B cell (primary cell): ENCODE measurements at regions not wholly inside any gene's neighbourhood (a gene's known extent, or its start where the extent isn't known, plus 50 kb on each side); places are given as distances from the start of the nearest gene placed in this dataset.

Experiments
- ATAC-seq: fragments of 200-7000 bp; cut with Tn5 transposase; one replicate; pipeline ENCODE4 v1.10.0; 2021; ENCODE audit warnings: low read depth, mild to moderate bottlenecking, moderate number of reproducible peaks, moderate library complexity
- CTCF ChIA-PET: fragments of 350-600 bp; sonication (Branson Sonifier 250); formaldehyde crosslinking; loops from one replicate; lab custom pipeline; 2021; ENCODE audit warnings: antibody characterized with exemption, inconsistent platforms; lab: Charles Lee
- POLR2A ChIA-PET: fragments of 350-600 bp; sonication (Branson Sonifier 250); formaldehyde crosslinking; loops from one replicate; lab custom pipeline; 2021; ENCODE audit warnings: antibody characterized with exemption; lab: Charles Lee
- DNase-seq: peaks from one replicate; pipeline ENCODE4 v3.0.0; 2013
- H2AFZ ChIP-seq: 2 replicates; pipeline ENCODE4 v1.6.1; 2012; ENCODE audit warnings: mild to moderate bottlenecking, low read depth, low read length; ENCODE audit not compliant: insufficient read depth, poor library complexity, severe bottlenecking
- H3K27ac ChIP-seq, 2 donors: 1 replicate in 1 of 2; 2 replicates in 1 of 2; pipeline ENCODE4 v1.5.1; 2012 to 2013; ENCODE audit warnings: low read length in 2 of 2, mild to moderate bottlenecking in 2 of 2, moderate library complexity in 1 of 2
- H3K27me3 ChIP-seq, 4 experiments: fragments of 200-600 bp in 1 of 4; sonication (generic) in 1 of 4; replicated peaks in 1 of 4; 1 replicate in 2 of 4; 2 replicates in 2 of 4; pipeline versions ENCODE4 v1.6.1 to v1.7.0; 2013 to 2016; ENCODE audit warnings: low read length in 3 of 4, mild to moderate bottlenecking in 2 of 4, mixed read lengths in 1 of 4, moderate library complexity in 1 of 4; ENCODE audit not compliant: insufficient read depth in 4 of 4, control insufficient read depth in 3 of 4; ENCODE audit errors: control extremely low read depth in 1 of 4
- H3K36me3 ChIP-seq, 2 experiments: replicated peaks in 1 of 2; 1 replicate in 1 of 2; 2 replicates in 1 of 2; pipeline versions ENCODE4 v1.6.1 to v1.7.1; 2013; ENCODE audit warnings: low read length in 1 of 2; ENCODE audit not compliant: insufficient read depth in 2 of 2, control insufficient read depth in 1 of 2; ENCODE audit errors: control extremely low read depth in 1 of 2, extremely low read depth in 1 of 2
- H3K4me1 ChIP-seq, 2 donors: fragments of 200-600 bp in 1 of 2; sonication (generic) in 1 of 2; 1 replicate in 1 of 2; 2 replicates in 1 of 2; pipeline versions ENCODE4 v1.5.1 to v1.6.1; 2013 to 2017; ENCODE audit warnings: low read length in 2 of 2; ENCODE audit not compliant: control insufficient read depth in 2 of 2, insufficient read depth in 2 of 2
- H3K4me2 ChIP-seq: replicated peaks from 2 replicates; pipeline ENCODE3; 2012; ENCODE audit warnings: mild to moderate bottlenecking, low read depth, low read length; ENCODE audit not compliant: poor library complexity, severe bottlenecking
- H3K4me3 ChIP-seq, 5 experiments: fragments of 200-600 bp in 1 of 5; sonication (generic) in 1 of 5; 1 replicate in 3 of 5; 2 replicates in 2 of 5; pipeline versions ENCODE4 v1.5.1 to v1.7.0; 2011 to 2016; ENCODE audit warnings: low read length in 4 of 5, mild to moderate bottlenecking in 4 of 5, low read depth in 2 of 5, control low read depth in 1 of 5, moderate library complexity in 1 of 5; ENCODE audit not compliant: insufficient read depth in 1 of 5; ENCODE audit errors: control extremely low read depth in 1 of 5, extremely low read depth in 1 of 5
- H3K79me2 ChIP-seq: fragments of 200-600 bp; sonication (generic); one replicate; pipeline ENCODE4 v1.6.0; 2016; ENCODE audit warnings: low read length; ENCODE audit not compliant: control insufficient read depth, insufficient read depth
- H3K9ac ChIP-seq: fragments of 200-600 bp; sonication (generic); 2 replicates; pipeline ENCODE4 v1.6.1; 2017; ENCODE audit warnings: mild to moderate bottlenecking, low read length, moderate library complexity
- H3K9me3 ChIP-seq, 3 donors: one replicate each; pipeline versions ENCODE4 v1.6.1 to v1.7.1; 2013; ENCODE audit warnings: low read length in 2 of 3; ENCODE audit not compliant: control insufficient read depth in 2 of 3, insufficient read depth in 1 of 3; ENCODE audit errors: control extremely low read depth in 1 of 3
- H4K20me1 ChIP-seq: 2 replicates; pipeline ENCODE4 v1.6.0; 2012; ENCODE audit warnings: mild to moderate bottlenecking, low read length; ENCODE audit not compliant: insufficient read depth, control insufficient read depth, poor library complexity, severe bottlenecking
- H3K27ac Mint-ChIP-seq: one replicate; pipeline ENCODE4 v1.8.0; 2021; ENCODE audit warnings: mixed read lengths
- H3K27me3 Mint-ChIP-seq: one replicate; pipeline ENCODE4 v1.8.0; 2021; ENCODE audit warnings: mixed read lengths
- H3K4me1 Mint-ChIP-seq: one replicate; pipeline ENCODE4 v1.8.0; 2021; ENCODE audit warnings: mixed read lengths
- H3K4me3 Mint-ChIP-seq: one replicate; pipeline ENCODE4 v1.8.0; 2021; ENCODE audit warnings: mixed read lengths
- H3K9me3 Mint-ChIP-seq: one replicate; pipeline ENCODE4 v1.8.0; 2022; ENCODE audit warnings: mixed read lengths; ENCODE audit not compliant: insufficient read depth
- CTCF ChIP-seq: fragments of 200-600 bp; IDR thresholded peaks from one replicate; pipeline ENCODE4 v1.8.0; 2022; ENCODE audit warnings: antibody characterized with exemption, mild to moderate bottlenecking
- EZH2 ChIP-seq: IDR thresholded peaks from 2 replicates; pipeline ENCODE4 v1.6.1; 2012; ENCODE audit warnings: borderline replicate concordance, low read depth, mild to moderate bottlenecking, moderate library complexity, low read length; ENCODE audit not compliant: insufficient read depth, poor library complexity, severe bottlenecking
- WGBS: methylation state at CpG from one replicate; pipeline ENCODE4 v1.1.5; 2013; ENCODE audit warnings: missing lambda C conversion rate; ENCODE audit not compliant: insufficient coverage; 5-methylcytosine and 5-hydroxymethylcytosine counted together
- intact Hi-C: fragments of 100-400 bp; cut with micrococcal nuclease; formaldehyde crosslinking; loops from one replicate; pipeline ENCODE4 v1.10.0; 2022

- no peak overlapping the region for H3K4me3 ChIP-seq
- H3K4me1 ChIP-seq: no peaks in the 10 kb centered on the region
- 86% methylated on average over 1 of the region's 7 CpGs for WGBS
- DNase-seq (no peak), ATAC-seq (no peak)
- Mint-ChIP-seq H3K27me3 (no peaks in the 10 kb centered on the region), H3K4me3 (no peak overlapping the region), H3K27ac (no peak overlapping the region), H3K4me1 (no peaks in the 10 kb centered on the region), H3K9me3 (peaks cover 2% of the 10 kb centered on the region)
- ChIA-PET POLR2A (no interaction called here), CTCF (no interaction called here)
- no peak overlapping the region for H2AFZ ChIP-seq
- no peaks in the 10 kb centered on the region for H3K36me3 ChIP-seq
- H3K27me3 ChIP-seq: no peaks in the 10 kb centered on the region
- H3K9me3 ChIP-seq: peaks cover 0 to 6% (median 3%) of the 10 kb centered on the region in 3 donors
- TF ChIP-seq CTCF (no peak), EZH2 (no peak)
- intact Hi-C loops: no loop called here
- no peaks in the 10 kb centered on the region for H4K20me1 ChIP-seq
- no peaks in the 10 kb centered on the region for H3K79me2 ChIP-seq
- H3K4me2 ChIP-seq: no peak overlapping the region
- H3K9ac ChIP-seq: no peak overlapping the region
- no peak overlapping the region for H3K27ac ChIP-seq
These were observed 444.7 kb downstream of the ADGRL2 start for GRCh38 chr1:82245345-82246014.

GRCh38 chr1:82240571-82240970 is 439.8 kb downstream of the ADGRL2 start:
- Histone ChIP-seq H3K27ac (no peak overlapping the region), H3K9ac (no peak overlapping the region), H2AFZ (no peak overlapping the region), H3K36me3 (no peaks in the 10 kb centered on the region), H3K9me3 (peaks cover 0 to 13% (median 3%) of the 10 kb centered on the region in 3 donors), H3K79me2 (no peaks in the 10 kb centered on the region), H4K20me1 (no peaks in the 10 kb centered on the region), H3K27me3 (no peaks in the 10 kb centered on the region), H3K4me2 (no peak overlapping the region), H3K4me3 (no peak overlapping the region), H3K4me1 (no peaks in the 10 kb centered on the region)
- intact Hi-C loops: no loop called here
- CTCF ChIA-PET: no interaction called here
- ATAC-seq: no peak
- peaks cover 5% of the 10 kb centered on the region for H3K9me3 Mint-ChIP-seq
- DNase-seq: no peak
- POLR2A ChIA-PET: no interaction called here
- H3K27me3 Mint-ChIP-seq: no peaks in the 10 kb centered on the region
- no peak overlapping the region for H3K4me3 Mint-ChIP-seq
- H3K27ac Mint-ChIP-seq: no peak overlapping the region
- no peaks in the 10 kb centered on the region for H3K4me1 Mint-ChIP-seq
- no peak for TF ChIP-seq EZH2
- TF ChIP-seq CTCF: no peak
- WGBS: 57% methylated on average over 1 of the region's 3 CpGs
